ENCODE measurements at regions not wholly inside any gene's neighbourhood (a gene's known extent, or its start where the extent isn't known, plus 50 kb on each side); places are given as distances from the start of the nearest gene placed in this dataset.

- TF ChIP-seq POLR2A (IDR thresholded peaks at IDR 0.05) (no peak), CTCF (IDR thresholded peaks at IDR 0.05) (no peak)
Observed at GRCh38 chr6:81895511-81896185, 143.2 kb upstream of the TENT5A start.

All from prostate gland (tissue), 2 donors.